Gastrocnemius medialis (tissue), 4 donors: ENCODE measurements at regions not wholly inside any gene's neighbourhood (a gene's known extent, or its start where the extent isn't known, plus 50 kb on each side); places are given as distances from the start of the nearest gene placed in this dataset.

Experiments used
- ATAC-seq, 2 donors: fragments of 150-250 bp; one replicate each; pipeline ENCODE4 v1.9.1; 2016
- DNase-seq, 2 donors: peaks; one replicate each; pipeline ENCODE4 v3.0.0-alpha.2; 2019
- H3K27ac ChIP-seq, 4 donors: fragments of 200-600 bp; sonication (generic); 1 replicate in 1 of 4; 2 replicates in 3 of 4; pipeline ENCODE4 v1.5.1; 2016 to 2018; ENCODE audit warnings: mild to moderate bottlenecking in 2 of 4, moderate library complexity in 1 of 4
- H3K27me3 ChIP-seq, 3 donors: fragments of 200-600 bp; sonication (generic) in 2 of 3; 1 replicate in 1 of 3; 2 replicates in 2 of 3; pipeline versions ENCODE4 v1.5.1 to v1.6.0; 2016 to 2019; ENCODE audit warnings: mild to moderate bottlenecking in 1 of 3, moderate library complexity in 1 of 3
- H3K36me3 ChIP-seq, 2 donors: fragments of 200-600 bp; sonication (generic) in 1 of 2; one replicate each; pipeline ENCODE4 v1.5.1; 2017 to 2018
- H3K4me1 ChIP-seq, 2 donors: fragments of 200-600 bp; sonication (generic) in 1 of 2; one replicate each; pipeline ENCODE4 v1.5.1; 2016 to 2017; ENCODE audit warnings: mild to moderate bottlenecking in 2 of 2
- H3K4me3 ChIP-seq, 4 donors: fragments of 200-600 bp; sonication (generic) in 3 of 4; 1 replicate in 1 of 4; 2 replicates in 3 of 4; pipeline ENCODE4 v1.5.1; 2016 to 2019; ENCODE audit warnings: mild to moderate bottlenecking in 2 of 4
- H3K9me3 ChIP-seq, 3 donors: fragments of 200-600 bp; sonication (generic) in 2 of 3; 1 replicate in 1 of 3; 2 replicates in 2 of 3; pipeline ENCODE4 v1.5.1; 2016 to 2019
- CTCF ChIP-seq, 5 experiments: fragments of 450-650 bp in 3 of 5; fragments of 200-600 bp in 2 of 5; sonication (generic) in 2 of 5; IDR thresholded peaks in 4 of 5; conservative IDR thresholded peaks in 1 of 5; 1 replicate in 4 of 5; 2 replicates in 1 of 5; pipeline ENCODE4 v1.5.1; 2016 to 2019; ENCODE audit warnings: antibody characterized with exemption in 5 of 5, mild to moderate bottlenecking in 3 of 5, moderate library complexity in 3 of 5
- POLR2A ChIP-seq, 2 donors: fragments of 450-650 bp; IDR thresholded peaks; one replicate each; pipeline ENCODE4 v1.6.1; 2017; ENCODE audit warnings: antibody characterized with exemption in 2 of 2, mild to moderate bottlenecking in 2 of 2, moderate library complexity in 2 of 2
- in situ Hi-C, 4 donors: fragments of 200-750 bp; cut with MboI; loops; one replicate each; pipeline versions ENCODE4 v1.15.0 to v1.8.0; 2017; ENCODE audit warnings: low sequenced_read_pairs in 4 of 4
- intact Hi-C: fragments of 100-400 bp; cut with DNase I; formaldehyde crosslinking; loops from one replicate; pipeline ENCODE4 v1.15.1; 2023; ENCODE audit warnings: low total_unique reads

GRCh38 chr4:160235285-160235684 lies 1132.4 kb downstream of the RAPGEF2 start:
- in situ Hi-C loops, result no loop called here
- ATAC-seq, result no peak
- Histone ChIP-seq H3K27me3 (no peaks in the 10 kb centered on the region), H3K36me3 (no peaks in the 10 kb centered on the region), H3K4me3 (no peak overlapping the region), H3K27ac (no peak overlapping the region), H3K9me3 (no peaks in the 10 kb centered on the region), H3K4me1 (no peaks in the 10 kb centered on the region)
- DNase-seq, result no peak
- TF ChIP-seq CTCF (IDR thresholded peaks at IDR 0.05 in 4 of 5, conservative IDR thresholded peaks at IDR 0.05 in 1 of 5) (no peak), POLR2A (IDR thresholded peaks at IDR 0.05) (no peak)
- intact Hi-C loops, result no loop called here

GRCh38 chr4:160235771-160236170 lies 1132.9 kb downstream of the RAPGEF2 start:
- TF ChIP-seq CTCF (IDR thresholded peaks at IDR 0.05 in 4 of 5, conservative IDR thresholded peaks at IDR 0.05 in 1 of 5) (no peak), POLR2A (IDR thresholded peaks at IDR 0.05) (no peak)
- Histone ChIP-seq H3K4me3 (no peak overlapping the region), H3K27ac (no peak overlapping the region), H3K9me3 (no peaks in the 10 kb centered on the region), H3K27me3 (no peaks in the 10 kb centered on the region), H3K4me1 (no peaks in the 10 kb centered on the region), H3K36me3 (no peaks in the 10 kb centered on the region)
- no peak for DNase-seq
- intact Hi-C loops, result no loop called here
- ATAC-seq, result no peak
- in situ Hi-C loops, result no loop called here

- intact Hi-C loops, result no loop called here
- H3K4me3 ChIP-seq, result no peak overlapping the region
- no peaks in the 10 kb centered on the region for H3K27me3 ChIP-seq
- DNase-seq, result no peak
- TF ChIP-seq POLR2A (IDR thresholded peaks at IDR 0.05) (no peak), CTCF (IDR thresholded peaks at IDR 0.05 in 4 of 5, conservative IDR thresholded peaks at IDR 0.05 in 1 of 5) (no peak)
- H3K9me3 ChIP-seq, result no peaks in the 10 kb centered on the region
- in situ Hi-C loops, result no loop called here
- H3K36me3 ChIP-seq, result no peaks in the 10 kb centered on the region
- no peaks in the 10 kb centered on the region for H3K4me1 ChIP-seq
- ATAC-seq, result no peak
- no peak overlapping the region for H3K27ac ChIP-seq
Observed at GRCh38 chr4:160238790-160239189, 1135.9 kb downstream of the RAPGEF2 start.

- Histone ChIP-seq H3K4me3 (no peak overlapping the region), H3K36me3 (no peaks in the 10 kb centered on the region), H3K9me3 (no peaks in the 10 kb centered on the region), H3K27ac (no peak overlapping the region), H3K27me3 (no peaks in the 10 kb centered on the region), H3K4me1 (no peaks in the 10 kb centered on the region)
- in situ Hi-C loops, result no loop called here
- DNase-seq (no peak), ATAC-seq (no peak)
- intact Hi-C loops, result no loop called here
- TF ChIP-seq POLR2A (IDR thresholded peaks at IDR 0.05) (no peak), CTCF (IDR thresholded peaks at IDR 0.05 in 4 of 5, conservative IDR thresholded peaks at IDR 0.05 in 1 of 5) (no peak)
Observed at GRCh38 chr4:160247091-160247656, 1144.3 kb downstream of the RAPGEF2 start.

GRCh38 chr4:160251522-160252170 lies 1148.8 kb downstream of the RAPGEF2 start:
- intact Hi-C loops, result no loop called here
- Histone ChIP-seq H3K27me3 (no peaks in the 10 kb centered on the region), H3K9me3 (no peaks in the 10 kb centered on the region), H3K36me3 (no peaks in the 10 kb centered on the region), H3K27ac (no peak overlapping the region), H3K4me3 (no peak overlapping the region), H3K4me1 (no peaks in the 10 kb centered on the region)
- in situ Hi-C loops, result no loop called here
- no peak for DNase-seq
- ATAC-seq, result no peak
- TF ChIP-seq CTCF (IDR thresholded peaks at IDR 0.05 in 4 of 5, conservative IDR thresholded peaks at IDR 0.05 in 1 of 5), result no peak
- TF ChIP-seq POLR2A (IDR thresholded peaks at IDR 0.05), result no peak
